HUDEP-2 (cell line): ENCODE measurements at regions not wholly inside any gene's neighbourhood (a gene's known extent, or its start where the extent isn't known, plus 50 kb on each side); places are given as distances from the start of the nearest gene placed in this dataset.
A peak's percentile ranks its signal among the peaks of the same experiment; 100 is the strongest.

ENCODE experiments used
- DNase-seq, 76 experiments: peaks; one replicate each; lab custom pipeline; 2025; ENCODE audit not compliant: unreplicated experiment in 76 of 76; lab: John Stamatoyannopoulos, UW

DNA sequence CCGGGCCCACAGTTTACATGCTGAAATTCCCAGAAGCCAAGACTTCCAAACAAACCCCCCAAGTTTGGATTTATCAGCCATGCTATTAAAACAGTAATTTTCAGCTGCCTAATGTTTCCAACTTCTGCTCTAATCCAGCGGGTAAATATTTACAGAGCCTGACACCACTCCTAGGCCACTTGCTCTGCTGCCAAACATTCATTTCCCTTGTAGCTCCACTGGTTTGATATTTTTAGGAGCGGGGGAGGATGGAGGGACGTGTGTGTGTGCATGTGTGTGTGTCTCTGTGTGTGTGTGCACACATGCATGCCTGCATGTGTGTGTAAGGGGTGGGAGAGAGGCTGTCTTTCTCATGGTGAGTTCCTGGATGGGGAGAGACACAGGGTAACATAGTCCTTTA, 115.7 kb upstream of the PJA1 start:
- no peak for DNase-seq

- DNase-seq: no peak
Observed at GRCh38 chrX:69279234-69279633, 114.0 kb upstream of the PJA1 start.

GRCh38 chrX:69278031-69278687, 112.9 kb upstream of the PJA1 start:
- DNase-seq: no peak

DNA sequence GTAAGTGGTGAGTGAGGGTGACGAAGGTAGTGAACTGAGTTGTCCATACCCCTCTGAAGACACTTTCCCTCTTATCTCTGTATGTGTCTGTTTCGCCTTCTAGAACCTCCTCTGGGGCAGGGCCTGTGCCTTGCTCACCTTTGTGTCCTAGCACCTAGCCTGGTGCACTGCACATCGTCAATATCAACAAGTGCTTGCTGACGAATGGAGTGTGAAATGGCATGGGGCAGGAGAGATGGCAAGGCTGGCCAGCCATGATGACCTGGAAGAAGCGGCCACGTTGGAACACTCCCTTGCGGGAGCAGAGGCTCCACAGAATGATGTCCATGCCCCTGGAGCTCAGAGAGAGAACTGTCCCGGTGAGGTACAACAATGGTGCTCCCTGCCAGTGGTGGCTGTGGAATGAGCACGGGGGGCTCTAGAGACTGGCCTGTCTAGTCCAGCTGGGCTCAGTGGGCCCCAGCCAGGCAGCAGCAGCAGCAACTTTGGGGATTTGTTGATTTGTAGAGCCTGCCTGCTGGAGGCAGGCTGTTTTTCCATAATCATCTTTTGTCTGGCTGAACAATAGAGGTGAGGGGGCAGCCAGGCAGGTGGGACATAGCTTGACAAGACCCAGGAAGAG, 112.2 kb upstream of the PJA1 start:
- no peak for DNase-seq

DNA sequence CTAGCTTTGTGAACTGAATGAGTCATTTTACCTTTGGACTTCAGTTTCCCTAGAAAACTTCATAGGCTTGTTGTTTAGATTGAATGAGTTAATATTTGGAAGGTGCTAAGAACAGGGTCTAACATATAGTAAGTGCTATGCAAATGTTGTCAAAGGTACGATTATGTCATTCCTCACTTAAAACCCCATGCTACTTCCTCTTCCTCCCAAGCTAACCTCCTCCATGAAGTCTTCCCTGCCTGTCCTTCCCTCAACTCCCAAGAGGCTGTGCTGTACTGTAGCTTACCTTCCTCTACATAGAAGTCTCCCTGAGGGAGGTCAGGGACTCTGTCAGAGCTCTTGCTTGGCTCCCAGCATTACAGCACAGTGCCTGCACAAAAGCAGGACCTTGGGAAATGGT, 103.4 kb upstream of the PJA1 start:
- DNase-seq: no peak

- no peak for DNase-seq
Observed at GRCh38 chrX:69264158-69264581, 98.9 kb upstream of the PJA1 start.

GRCh38 chrX:69263251-69263820, 98.1 kb upstream of the PJA1 start:
- DNase-seq: no peak

- DNase-seq: no peak
Observed at GRCh38 chrX:69262036-69262936, 97.0 kb upstream of the PJA1 start.

- DNase-seq: no peak
Observed at GRCh38 chrX:69260169-69260568, 94.9 kb upstream of the PJA1 start.

DNA sequence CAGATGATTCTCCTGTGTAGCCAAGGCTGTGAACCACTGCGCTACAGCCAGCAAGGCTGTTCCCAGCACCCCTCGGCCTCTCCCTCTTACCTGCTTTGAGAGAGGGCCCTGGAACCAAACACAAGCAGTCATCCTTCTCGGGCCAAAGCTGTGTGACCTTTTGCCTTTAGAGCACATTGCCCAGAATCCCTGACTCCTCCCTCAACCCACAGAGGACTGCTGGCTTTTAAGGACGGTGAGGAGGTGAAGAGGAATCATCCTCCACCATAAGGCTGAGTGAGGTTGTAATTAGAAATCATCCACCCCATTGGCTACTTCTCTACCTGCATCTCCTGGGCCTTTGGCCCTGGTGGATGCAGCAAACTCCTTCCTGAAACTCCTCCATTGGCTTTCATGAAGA, 93.6 kb upstream of the PJA1 start:
- no peak for DNase-seq

DNA sequence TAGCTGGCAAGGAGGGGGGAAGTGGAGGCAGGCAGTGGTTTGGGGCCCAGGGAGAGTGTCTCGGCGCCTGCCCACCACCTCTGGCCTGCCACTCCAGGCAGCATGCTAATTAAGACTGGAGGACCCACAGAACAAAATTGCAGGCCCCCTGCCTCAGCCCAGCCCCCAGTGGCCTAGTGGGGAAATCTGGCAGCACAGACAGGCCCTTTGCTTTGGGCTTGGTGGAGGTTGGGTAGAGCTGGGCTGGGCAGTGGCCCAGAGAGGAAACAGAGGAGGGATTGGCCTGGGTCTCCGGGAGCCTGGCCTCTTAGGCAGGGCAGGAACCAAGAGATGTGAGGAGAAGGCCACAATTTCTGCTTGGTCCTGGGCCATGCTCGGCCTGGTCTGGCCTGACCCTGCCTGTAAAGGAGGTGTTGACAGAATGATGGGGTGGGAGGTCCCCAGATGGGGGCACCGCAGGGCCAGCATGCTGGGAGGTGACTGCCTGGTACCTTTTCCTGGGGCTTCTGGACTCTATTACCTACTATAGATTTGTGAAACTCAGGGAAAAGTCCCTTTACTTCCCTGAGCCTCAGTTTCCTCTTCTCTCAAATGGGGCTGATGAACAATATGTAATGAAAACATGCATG, 92.4 kb upstream of the PJA1 start:
- no peak for DNase-seq

DNA sequence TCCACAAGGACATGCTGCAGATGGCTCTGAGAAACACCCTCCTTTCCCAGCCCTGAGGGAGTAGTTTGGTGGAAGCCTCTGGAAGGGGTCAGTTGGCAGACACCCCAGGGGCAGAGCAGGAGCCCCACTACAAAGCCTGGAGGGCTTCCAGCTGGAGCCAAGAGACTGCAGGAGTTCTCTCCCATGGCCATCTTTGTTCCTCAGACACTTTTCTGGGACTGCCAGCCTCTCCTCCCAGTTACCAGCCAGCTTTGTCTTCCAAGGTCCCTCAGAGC, 91.0 kb upstream of the PJA1 start:
- DNase-seq: no peak

GRCh38 chrX:69255441-69256290, 90.4 kb upstream of the PJA1 start:
- DNase-seq: no peak

GRCh38 chrX:69253821-69254220, 88.6 kb upstream of the PJA1 start:
- DNase-seq: no peak

GRCh38 chrX:69243276-69243675, 78.0 kb upstream of the PJA1 start:
- no peak for DNase-seq

DNA sequence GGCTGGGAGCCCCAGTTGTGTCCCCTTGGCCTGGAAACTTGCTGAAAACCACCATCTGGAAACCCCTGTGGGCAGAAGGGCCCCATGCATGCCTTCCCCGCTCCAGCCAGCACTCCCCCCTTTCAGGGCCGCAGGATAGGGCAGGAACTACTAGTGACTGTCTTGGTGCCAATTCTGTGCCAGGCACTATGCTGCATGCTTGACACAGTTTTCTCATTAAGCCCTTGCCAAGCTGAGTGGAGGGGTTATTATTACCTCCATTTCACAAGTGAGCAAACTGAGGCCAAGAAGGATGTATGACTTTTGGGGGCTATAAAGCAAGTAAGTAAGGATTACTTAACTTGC, 73.6 kb upstream of the PJA1 start:
- DNase-seq: no peak

DNA sequence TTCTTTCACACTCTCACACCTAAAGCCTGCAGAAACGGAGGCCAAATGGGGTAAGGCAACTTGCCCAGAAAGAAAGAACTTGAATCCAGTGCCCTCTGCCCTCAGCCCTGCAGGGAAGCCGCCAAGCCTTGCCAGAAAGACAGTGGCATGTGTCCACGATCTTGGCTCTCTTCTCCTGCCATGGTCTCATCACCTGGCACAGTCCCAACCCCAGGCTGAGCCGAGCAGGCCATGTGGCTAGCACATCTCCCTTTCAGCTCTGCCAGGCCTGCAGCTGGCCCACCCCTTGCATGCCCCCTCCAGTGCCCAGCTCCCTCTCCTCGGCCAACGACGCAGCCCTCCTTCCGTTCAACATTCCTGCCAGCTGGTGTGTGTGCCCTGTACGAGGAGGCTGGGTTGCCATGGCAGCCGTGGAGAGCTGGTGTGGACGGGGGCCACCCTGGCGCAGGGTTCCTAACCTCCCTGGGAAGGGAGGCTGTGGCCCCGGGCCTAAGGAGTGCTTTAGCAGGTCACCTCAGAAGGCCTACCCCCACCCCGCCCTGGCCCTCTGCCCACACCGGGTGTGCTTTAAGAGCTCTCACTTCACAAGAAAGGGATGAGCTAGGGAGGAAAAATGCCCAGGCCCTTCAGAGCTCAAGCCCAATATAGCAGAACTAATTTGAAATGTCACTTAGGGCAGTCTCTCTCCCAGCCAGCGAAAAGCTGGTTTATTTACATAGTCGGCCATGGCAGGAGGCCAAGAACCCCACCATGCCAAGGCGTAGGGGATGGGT, 73.0 kb upstream of the PJA1 start:
- DNase-seq: peak in 13 of 76 experiments; percentile 0 to 17 (median 4)

- peak in 60 of 76 experiments; percentile 0 to 56 (median 12) for DNase-seq
Observed at GRCh38 chrX:69237236-69237635, 72.0 kb upstream of the PJA1 start.

- no peak for DNase-seq
Observed at GRCh38 chrX:69236641-69237040, 71.4 kb upstream of the PJA1 start.

DNA sequence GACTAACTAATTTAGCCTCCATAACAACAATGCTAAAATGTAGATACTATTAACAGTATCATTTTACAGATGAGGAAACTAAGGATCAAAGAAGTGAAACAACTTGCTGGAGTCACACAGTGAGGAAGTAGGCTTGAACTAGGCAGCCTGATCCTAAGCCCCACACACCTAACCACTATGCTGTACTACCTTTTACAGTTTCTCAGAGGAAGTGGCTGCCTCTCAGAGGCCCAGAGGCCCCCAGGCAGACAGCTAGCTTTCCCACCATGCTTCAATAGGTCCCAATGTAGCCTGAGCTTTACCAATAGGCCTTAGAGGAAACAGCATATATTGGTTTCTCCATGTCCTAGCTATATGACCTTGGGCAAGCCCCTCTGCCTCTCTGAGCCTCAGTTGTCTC, 69.4 kb upstream of the PJA1 start:
- no peak for DNase-seq
